Stomach (tissue), 8 donors: ENCODE measurements at regions not wholly inside any gene's neighbourhood (a gene's known extent, or its start where the extent isn't known, plus 50 kb on each side); places are given as distances from the start of the nearest gene placed in this dataset.
"Not testable (repeated sequence)": the region's sequence is repeated elsewhere in the genome, so short reads cannot be mapped to it uniquely, and the experiment has no call there.

Experiments
- DNase-seq, 2 donors: peaks; one replicate each; pipeline versions ENCODE4 v3.0.0 to v3.0.0-alpha.2; 2013 to 2019
- H3K27ac ChIP-seq, 5 donors: fragments of 200-600 bp in 4 of 5; sonication (generic) in 4 of 5; one replicate each; pipeline ENCODE4 v1.5.1; 2013 to 2019; ENCODE audit warnings: mild to moderate bottlenecking in 1 of 5, moderate library complexity in 1 of 5
- H3K27me3 ChIP-seq, 3 donors: fragments of 200-600 bp; sonication (generic); one replicate each; pipeline ENCODE4 v1.5.1; 2017 to 2019; ENCODE audit warnings: mixed run types in 1 of 3
- H3K36me3 ChIP-seq, 4 donors: fragments of 200-600 bp; sonication (generic); 1 replicate in 3 of 4; 2 replicates in 1 of 4; pipeline ENCODE4 v1.5.1; 2016 to 2019
- H3K4me1 ChIP-seq, 4 donors: fragments of 200-600 bp; sonication (generic); one replicate each; pipeline ENCODE4 v1.5.1; 2016 to 2019
- H3K4me3 ChIP-seq, 4 donors: fragments of 200-600 bp; sonication (generic) in 3 of 4; one replicate each; pipeline ENCODE4 v1.5.1; 2016 to 2019; ENCODE audit warnings: mild to moderate bottlenecking in 1 of 4
- H3K9me3 ChIP-seq, 4 donors: fragments of 200-600 bp; sonication (generic); one replicate each; pipeline ENCODE4 v1.5.1; 2016 to 2019
- CTCF ChIP-seq, 7 experiments: fragments of 450-650 bp in 4 of 7; fragments of 200-600 bp in 3 of 7; sonication (generic) in 3 of 7; IDR thresholded peaks; one replicate each; pipeline ENCODE4 v1.5.1; 2016 to 2019; ENCODE audit warnings: antibody characterized with exemption in 7 of 7, control low read depth in 2 of 7, mild to moderate bottlenecking in 1 of 7
- EP300 ChIP-seq: sonication (generic); formaldehyde crosslinking; IDR thresholded peaks from one replicate; pipeline ENCODE4 v1.6.1; 2017; ENCODE audit warnings: antibody characterized with exemption
- POLR2A ChIP-seq, 4 donors: fragments of 450-650 bp; IDR thresholded peaks; one replicate each; pipeline ENCODE4 v1.6.1; 2016; ENCODE audit warnings: antibody characterized with exemption in 4 of 4, control low read depth in 2 of 4, mild to moderate bottlenecking in 1 of 4, moderate library complexity in 1 of 4
- POLR2AphosphoS5 ChIP-seq, 3 donors: sonication (generic); formaldehyde crosslinking; IDR thresholded peaks; one replicate each; pipeline ENCODE4 v1.6.1; 2016; ENCODE audit warnings: antibody characterized with exemption in 3 of 3
- WGBS, 5 donors: extraction: QIAGEN DNeasy Blood & Tissue Kit in 3 of 5; methylation state at CpG; one replicate each; pipeline versions ENCODE4 v1.1.5 to v1.1.7; 2013 to 2018; 5-methylcytosine and 5-hydroxymethylcytosine counted together
- intact Hi-C: fragments of 100-400 bp; cut with DNase I; formaldehyde crosslinking; loops from one replicate; pipeline ENCODE4 v1.15.1; 2023; ENCODE audit warnings: low total_unique reads
- donor health status: healthy with polysubstance abuse.
- donor health status: Bipolar disorder and iron deficiency.
- donor health status: healthy.

- no peak for DNase-seq
- WGBS, 5 donors: 42 to 67% (median 58%) methylated on average over 4 of the region's 4 CpGs
- TF ChIP-seq EP300 (no peak), POLR2AphosphoS5 (IDR thresholded peaks at IDR 0.05) (no peak)
Observed at GRCh38 chr1:232164078-232164963, 465.6 kb downstream of the SIPA1L2 start.

GRCh38 chr1:232163533-232163932 is 466.4 kb downstream of the SIPA1L2 start:
- intact Hi-C loops: no loop called here
- WGBS, 5 donors: 53 to 97% (median 82%) methylated on average over 1 of the region's 1 CpG
- DNase-seq: no peak
- Histone ChIP-seq H3K4me3 (no peak overlapping the region), H3K27me3 (no peaks in the 10 kb centered on the region), H3K4me1 (peaks cover 0 to 10% (median 0%) of the 10 kb centered on the region in 4 donors), H3K9me3 (peaks cover 0 to 6% (median 0%) of the 10 kb centered on the region in 4 donors), H3K27ac (no peak overlapping the region), H3K36me3 (no peaks in the 10 kb centered on the region)
- no peak for TF ChIP-seq POLR2A (IDR thresholded peaks at IDR 0.05)
- TF ChIP-seq CTCF (IDR thresholded peaks at IDR 0.05): no peak
- no peak for TF ChIP-seq EP300
- no peak for TF ChIP-seq POLR2AphosphoS5 (IDR thresholded peaks at IDR 0.05)

More at GRCh38 chr1:232164078-232164963, 465.6 kb downstream of the SIPA1L2 start:
- intact Hi-C loops: no loop called here
- Histone ChIP-seq H3K27me3 (no peaks in the 10 kb centered on the region), H3K36me3 (no peaks in the 10 kb centered on the region), H3K9me3 (peaks cover 0 to 6% (median 0%) of the 10 kb centered on the region in 4 donors), H3K4me3 (no peak overlapping the region), H3K27ac (no peak overlapping the region), H3K4me1 (peaks cover 0 to 10% (median 0%) of the 10 kb centered on the region in 4 donors)

- intact Hi-C loops: no loop called here
- Histone ChIP-seq H3K36me3 (no peaks in the 10 kb centered on the region), H3K9me3 (peaks cover 0 to 6% (median 3%) of the 10 kb centered on the region in 4 donors), H3K4me1 (peaks cover 0 to 10% (median 0%) of the 10 kb centered on the region in 4 donors), H3K27me3 (no peaks in the 10 kb centered on the region), H3K27ac (no peak overlapping the region), H3K4me3 (no peak overlapping the region)
- DNase-seq: no peak
- WGBS, 5 donors: 79 to 93% (median 85%) methylated on average over 1 of the region's 1 CpG
- TF ChIP-seq POLR2AphosphoS5 (IDR thresholded peaks at IDR 0.05) (no peak), EP300 (no peak), POLR2A (IDR thresholded peaks at IDR 0.05) (no peak), CTCF (IDR thresholded peaks at IDR 0.05) (no peak)
Observed at GRCh38 chr1:232162001-232162400, 467.9 kb downstream of the SIPA1L2 start.

- H3K4me1 ChIP-seq, H3K9me3 ChIP-seq, H3K4me3 ChIP-seq, H3K36me3 ChIP-seq, H3K27ac ChIP-seq, H3K27me3 ChIP-seq, intact Hi-C loops, DNase-seq: not testable (repeated sequence)
- WGBS, 5 donors: 73 to 90% (median 83%) methylated on average over 2 of the region's 2 CpGs
Observed at GRCh38 chr1:232158558-232158957, 471.4 kb downstream of the SIPA1L2 start.

GRCh38 chr1:232156070-232156469 is 473.9 kb downstream of the SIPA1L2 start:
- H3K4me3 ChIP-seq, H3K27ac ChIP-seq, H3K27me3 ChIP-seq, H3K4me1 ChIP-seq, intact Hi-C loops, DNase-seq, H3K36me3 ChIP-seq, H3K9me3 ChIP-seq: not testable (repeated sequence)
- WGBS, 5 donors: 86 to 95% (median 92%) methylated on average over 3 of the region's 3 CpGs

DNA sequence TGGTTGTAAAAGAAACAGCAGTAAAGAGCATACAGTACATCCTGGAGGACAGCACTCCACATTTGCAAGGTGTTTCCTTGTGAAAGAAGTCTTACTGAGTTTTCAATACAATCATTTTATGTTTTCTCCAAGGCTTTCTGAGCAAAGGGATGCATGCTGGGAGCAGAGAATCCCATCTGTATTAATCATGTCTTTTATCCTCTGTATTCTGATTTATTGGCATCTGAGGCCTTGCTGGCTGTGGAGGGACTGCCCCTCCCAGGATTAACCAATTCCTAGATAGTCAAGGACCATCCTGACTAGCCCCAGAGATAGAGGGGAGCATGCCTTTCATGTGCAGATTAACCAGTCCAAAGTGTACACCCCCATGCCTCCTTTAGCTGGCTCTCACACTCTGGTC is 476.3 kb downstream of the SIPA1L2 start:
- intact Hi-C loops: no loop called here
- DNase-seq: no peak
- TF ChIP-seq POLR2AphosphoS5 (IDR thresholded peaks at IDR 0.05) (no peak), POLR2A (IDR thresholded peaks at IDR 0.05) (no peak), EP300 (no peak)
- Histone ChIP-seq H3K4me1 (peaks cover 0 to 9% (median 3%) of the 10 kb centered on the region in 4 donors), H3K9me3 (peaks cover 0 to 7% (median 0%) of the 10 kb centered on the region in 4 donors), H3K27me3 (no peaks in the 10 kb centered on the region), H3K27ac (no peak overlapping the region), H3K4me3 (no peak overlapping the region), H3K36me3 (no peaks in the 10 kb centered on the region)
